Loucy (cell line): ENCODE measurements at regions not wholly inside any gene's neighbourhood (a gene's known extent, or its start where the extent isn't known, plus 50 kb on each side); places are given as distances from the start of the nearest gene placed in this dataset.

Experiments
- H2AFZ ChIP-seq: fragments of 200-600 bp; sonication (generic); 2 replicates; pipeline ENCODE4 v1.6.0; 2016; ENCODE audit warnings: antibody characterized with exemption, mild to moderate bottlenecking, low read length, moderate library complexity
- H3F3A ChIP-seq: fragments of 200-600 bp; 2 replicates; pipeline ENCODE4 v1.6.0; 2016; ENCODE audit warnings: antibody characterized with exemption, low read depth, mild to moderate bottlenecking
- H3K27me3 ChIP-seq: fragments of 200-600 bp; sonication (generic); 2 replicates; pipeline ENCODE4 v1.6.1; 2014; ENCODE audit warnings: low read length, mild to moderate bottlenecking; ENCODE audit not compliant: insufficient read depth, poor library complexity, severe bottlenecking
- H3K36me3 ChIP-seq: fragments of 200-600 bp; sonication (generic); 2 replicates; pipeline ENCODE4 v1.6.1; 2016; ENCODE audit warnings: low read length; ENCODE audit not compliant: insufficient read depth
- H3K4me1 ChIP-seq: fragments of 200-600 bp; sonication (generic); 2 replicates; pipeline ENCODE4 v1.5.1; 2014; ENCODE audit warnings: low read length, mild to moderate bottlenecking; ENCODE audit not compliant: insufficient read depth, poor library complexity, severe bottlenecking
- H3K4me2 ChIP-seq: fragments of 200-600 bp; sonication (generic); 2 replicates; pipeline ENCODE4 v1.6.0; 2014; ENCODE audit warnings: antibody characterized with exemption, low read length, low read depth, mild to moderate bottlenecking; ENCODE audit not compliant: poor library complexity, severe bottlenecking
- H3K4me3 ChIP-seq: fragments of 200-600 bp; sonication (generic); 2 replicates; pipeline ENCODE4 v1.5.1; 2014; ENCODE audit warnings: low read length, mild to moderate bottlenecking, mixed read lengths; ENCODE audit not compliant: poor library complexity, severe bottlenecking
- H3K79me2 ChIP-seq: fragments of 200-600 bp; sonication (generic); 2 replicates; pipeline ENCODE4 v1.6.1; 2014; ENCODE audit warnings: low read length; ENCODE audit not compliant: insufficient read depth
- H3K9ac ChIP-seq: fragments of 200-600 bp; sonication (generic); 2 replicates; pipeline ENCODE4 v1.6.0; 2014; ENCODE audit warnings: mild to moderate bottlenecking, low read depth, low read length, moderate library complexity; ENCODE audit not compliant: poor library complexity, severe bottlenecking
- H3K9me2 ChIP-seq: fragments of 200-600 bp; sonication (generic); replicated peaks from 2 replicates; pipeline ENCODE4 v1.6.1; 2016; ENCODE audit warnings: low read depth, low read length, mixed read lengths
- H3K9me3 ChIP-seq: fragments of 200-600 bp; sonication (generic); 2 replicates; pipeline ENCODE4 v1.6.1; 2014; ENCODE audit warnings: mild to moderate bottlenecking, antibody characterized with exemption, low read length, low read depth; ENCODE audit not compliant: insufficient read depth
- H4K20me1 ChIP-seq: fragments of 200-600 bp; sonication (generic); 2 replicates; pipeline ENCODE4 v1.6.0; 2014; ENCODE audit warnings: antibody characterized with exemption, low read length, mild to moderate bottlenecking; ENCODE audit not compliant: insufficient read depth, poor library complexity, severe bottlenecking
- EZH2phosphoT487 ChIP-seq: fragments of 200-600 bp; IDR thresholded peaks from 2 replicates; pipeline ENCODE4 v1.6.1; 2018; ENCODE audit warnings: antibody characterized with exemption, mild to moderate bottlenecking, moderate library complexity, borderline replicate concordance
- TF ChIP-seq, protein P1 (sequence below): fragments of 200-600 bp; sonication (generic); conservative IDR thresholded peaks from 2 replicates; pipeline ENCODE4 v1.5.1; 2014; ENCODE audit warnings: mild to moderate bottlenecking, antibody characterized with exemption, low read length

DNA sequence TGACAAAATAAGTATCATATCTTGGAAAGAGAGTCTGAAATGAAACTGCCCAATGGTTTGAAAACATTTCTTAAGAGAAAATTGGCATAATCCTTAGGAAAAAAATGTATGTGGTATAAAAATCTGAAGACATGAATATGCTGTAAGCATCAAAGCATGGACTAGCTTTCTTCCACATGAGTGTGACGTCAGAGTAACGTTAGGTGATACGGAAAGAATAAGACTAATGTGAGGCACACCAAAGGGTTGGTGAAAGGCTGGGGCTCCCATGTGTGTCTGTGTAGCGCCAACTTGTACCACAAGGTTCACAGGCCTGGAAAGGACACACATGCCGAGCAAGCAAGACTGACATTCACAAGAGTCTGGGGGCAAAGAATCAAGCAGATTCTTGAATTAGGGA, 238.1 kb upstream of the GLI3 start:
- H3K9me2 ChIP-seq = no peaks in the 10 kb centered on the region
- no peaks in the 10 kb centered on the region for H3K36me3 ChIP-seq
- no peak overlapping the region for H3K9ac ChIP-seq
- no peak overlapping the region for H3K4me2 ChIP-seq
- H3K27me3 ChIP-seq = no peaks in the 10 kb centered on the region
- no peaks in the 10 kb centered on the region for H3F3A ChIP-seq
- no peak overlapping the region for H2AFZ ChIP-seq
- no peaks in the 10 kb centered on the region for H4K20me1 ChIP-seq
- no peaks in the 10 kb centered on the region for H3K79me2 ChIP-seq
- no peaks in the 10 kb centered on the region for H3K4me1 ChIP-seq
- H3K4me3 ChIP-seq = no peak overlapping the region
- H3K9me3 ChIP-seq = no peaks in the 10 kb centered on the region
- TF ChIP-seq, protein P1, sequence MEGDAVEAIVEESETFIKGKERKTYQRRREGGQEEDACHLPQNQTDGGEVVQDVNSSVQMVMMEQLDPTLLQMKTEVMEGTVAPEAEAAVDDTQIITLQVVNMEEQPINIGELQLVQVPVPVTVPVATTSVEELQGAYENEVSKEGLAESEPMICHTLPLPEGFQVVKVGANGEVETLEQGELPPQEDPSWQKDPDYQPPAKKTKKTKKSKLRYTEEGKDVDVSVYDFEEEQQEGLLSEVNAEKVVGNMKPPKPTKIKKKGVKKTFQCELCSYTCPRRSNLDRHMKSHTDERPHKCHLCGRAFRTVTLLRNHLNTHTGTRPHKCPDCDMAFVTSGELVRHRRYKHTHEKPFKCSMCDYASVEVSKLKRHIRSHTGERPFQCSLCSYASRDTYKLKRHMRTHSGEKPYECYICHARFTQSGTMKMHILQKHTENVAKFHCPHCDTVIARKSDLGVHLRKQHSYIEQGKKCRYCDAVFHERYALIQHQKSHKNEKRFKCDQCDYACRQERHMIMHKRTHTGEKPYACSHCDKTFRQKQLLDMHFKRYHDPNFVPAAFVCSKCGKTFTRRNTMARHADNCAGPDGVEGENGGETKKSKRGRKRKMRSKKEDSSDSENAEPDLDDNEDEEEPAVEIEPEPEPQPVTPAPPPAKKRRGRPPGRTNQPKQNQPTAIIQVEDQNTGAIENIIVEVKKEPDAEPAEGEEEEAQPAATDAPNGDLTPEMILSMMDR = no peak
- TF ChIP-seq EZH2phosphoT487 = no peak

DNA sequence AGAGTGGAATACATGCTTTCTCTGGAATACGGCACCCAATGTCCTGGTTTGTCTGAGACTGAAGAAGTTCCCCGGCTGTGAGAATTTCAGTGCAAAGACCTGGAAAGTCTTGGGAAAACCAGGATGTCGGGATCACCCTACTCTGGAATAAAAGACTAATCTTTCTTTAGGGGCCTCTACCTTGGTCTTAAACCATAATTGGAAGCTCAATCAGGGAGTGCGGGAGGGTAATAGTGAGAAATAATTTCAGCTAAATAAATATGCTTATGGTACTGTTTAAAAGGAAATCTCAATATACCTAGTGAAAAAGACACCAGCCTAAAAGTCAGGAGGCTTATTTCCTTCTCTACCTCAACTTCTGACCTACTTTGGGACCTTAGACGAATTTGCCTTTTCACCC, 236.1 kb upstream of the GLI3 start:
- no peak overlapping the region for H3K9ac ChIP-seq
- no peaks in the 10 kb centered on the region for H3K36me3 ChIP-seq
- H3K79me2 ChIP-seq = no peaks in the 10 kb centered on the region
- H2AFZ ChIP-seq = no peak overlapping the region
- no peaks in the 10 kb centered on the region for H3K9me3 ChIP-seq
- no peaks in the 10 kb centered on the region for H4K20me1 ChIP-seq
- H3K9me2 ChIP-seq = no peaks in the 10 kb centered on the region
- H3K4me3 ChIP-seq = no peak overlapping the region
- no peak for TF ChIP-seq EZH2phosphoT487
- TF ChIP-seq, protein P1 = no peak
- H3F3A ChIP-seq = no peaks in the 10 kb centered on the region
- H3K4me2 ChIP-seq = no peak overlapping the region
- H3K27me3 ChIP-seq = no peaks in the 10 kb centered on the region
- no peaks in the 10 kb centered on the region for H3K4me1 ChIP-seq

DNA sequence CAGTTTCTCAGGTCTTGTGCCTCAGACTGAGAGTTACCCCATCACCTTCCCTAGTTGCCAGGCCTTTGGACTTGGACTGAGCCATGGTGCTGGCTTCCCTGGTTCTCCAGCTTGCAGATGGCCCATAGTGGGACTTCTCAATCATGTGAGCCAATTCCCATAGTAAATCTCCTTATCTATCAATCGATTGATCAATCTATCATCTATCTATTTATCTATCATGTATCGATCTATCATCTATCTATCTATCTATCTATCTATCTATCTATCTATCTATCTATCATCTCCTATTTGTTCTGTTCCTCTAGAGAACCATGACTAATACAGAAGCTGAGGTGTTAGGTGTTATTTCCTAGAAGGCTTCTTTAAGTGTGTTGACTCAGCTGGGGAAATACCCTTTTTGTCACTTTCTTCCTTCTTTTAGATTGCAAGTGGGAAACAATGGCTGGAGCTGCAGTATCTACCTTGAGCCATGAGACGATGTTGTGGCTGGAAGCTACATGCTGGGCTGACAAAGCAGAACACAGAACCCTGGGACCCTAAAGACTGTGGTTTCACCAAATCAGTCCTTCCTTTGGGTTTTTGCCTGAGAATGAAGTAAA, 234.7 kb upstream of the GLI3 start:
- no peaks in the 10 kb centered on the region for H3K4me1 ChIP-seq
- TF ChIP-seq EZH2phosphoT487 = no peak
- TF ChIP-seq, protein P1 = no peak
- H3K4me3 ChIP-seq = no peak overlapping the region
- no peak overlapping the region for H3K9ac ChIP-seq
- no peaks in the 10 kb centered on the region for H3F3A ChIP-seq
- H3K27me3 ChIP-seq = no peaks in the 10 kb centered on the region
- no peak overlapping the region for H3K4me2 ChIP-seq
- H3K36me3 ChIP-seq = no peaks in the 10 kb centered on the region
- H3K9me3 ChIP-seq = no peaks in the 10 kb centered on the region
- no peaks in the 10 kb centered on the region for H3K79me2 ChIP-seq
- H2AFZ ChIP-seq = no peak overlapping the region
- H4K20me1 ChIP-seq = no peaks in the 10 kb centered on the region
- no peaks in the 10 kb centered on the region for H3K9me2 ChIP-seq
